ENCODE measurements at regions not wholly inside any gene's neighbourhood (a gene's known extent, or its start where the extent isn't known, plus 50 kb on each side); places are given as distances from the start of the nearest gene placed in this dataset.

GRCh38 chr18:39190508-39190907 is 1624.9 kb upstream of the CELF4 start:
- no peak for TF ChIP-seq CTCF (IDR thresholded peaks at IDR 0.05; ENCODE audit: low read depth, low read length, poor library complexity, severe bottlenecking)
- no peak for TF ChIP-seq EZH2phosphoT487 (IDR thresholded peaks at IDR 0.05; ENCODE audit: borderline replicate concordance, low read length)

Measured in DOHH2 (cell line).